Transverse colon (tissue), 4 donors: ENCODE measurements at regions not wholly inside any gene's neighbourhood (a gene's known extent, or its start where the extent isn't known, plus 50 kb on each side); places are given as distances from the start of the nearest gene placed in this dataset.

Source experiments
- DNase-seq: peaks from one replicate; pipeline ENCODE4 v3.0.0-alpha.2; 2019
- H3K27ac ChIP-seq, 4 donors: fragments of 200-600 bp; sonication (generic); 2 replicates each; pipeline ENCODE4 v1.5.1; 2016 to 2018; ENCODE audit warnings: inconsistent platforms in 4 of 4
- H3K27me3 ChIP-seq: fragments of 200-600 bp; sonication (generic); 2 replicates; pipeline ENCODE4 v1.5.1; 2017; ENCODE audit warnings: inconsistent platforms
- H3K36me3 ChIP-seq, 4 donors: fragments of 200-600 bp; sonication (generic); 2 replicates each; pipeline ENCODE4 v1.5.1; 2017 to 2019; ENCODE audit warnings: inconsistent platforms in 4 of 4
- H3K4me1 ChIP-seq, 4 donors: fragments of 200-600 bp; sonication (generic); 2 replicates each; pipeline ENCODE4 v1.5.1; 2017 to 2020; ENCODE audit warnings: inconsistent platforms in 4 of 4
- H3K4me3 ChIP-seq, 4 donors: fragments of 200-600 bp; sonication (generic); 1 replicate in 1 of 4; 2 replicates in 3 of 4; pipeline versions ENCODE4 v1.5.1 to v1.6.1; 2017 to 2019; ENCODE audit warnings: inconsistent platforms in 4 of 4
- H3K9me3 ChIP-seq, 2 donors: fragments of 200-600 bp; sonication (generic); 2 replicates each; pipeline ENCODE4 v1.5.1; 2017 to 2019; ENCODE audit warnings: inconsistent platforms in 2 of 2
- CTCF ChIP-seq, 5 experiments: fragments of 200-600 bp in 3 of 5; fragments of 450-650 bp in 2 of 5; sonication (generic) in 3 of 5; IDR thresholded peaks; 1 replicate in 2 of 5; 2 replicates in 3 of 5; pipeline ENCODE4 v1.5.1; 2016 to 2017; ENCODE audit warnings: antibody characterized with exemption in 5 of 5, inconsistent platforms in 3 of 5, mild to moderate bottlenecking in 2 of 5, moderate library complexity in 1 of 5
- EP300 ChIP-seq: sonication (generic); formaldehyde crosslinking; IDR thresholded peaks from one replicate; pipeline ENCODE4 v1.6.1; 2017; ENCODE audit warnings: antibody characterized with exemption, low read depth
- POLR2A ChIP-seq: fragments of 450-650 bp; IDR thresholded peaks from one replicate; pipeline ENCODE4 v1.6.1; 2016; ENCODE audit warnings: antibody characterized with exemption, mild to moderate bottlenecking, moderate library complexity
- POLR2AphosphoS5 ChIP-seq, 3 donors: sonication (generic); formaldehyde crosslinking; IDR thresholded peaks; one replicate each; pipeline ENCODE4 v1.6.1; 2016; ENCODE audit warnings: antibody characterized with exemption in 3 of 3
- WGBS, 2 donors: methylation state at CpG; one replicate each; pipeline ENCODE4 v1.1.5; 2018; ENCODE audit warnings: low coverage in 1 of 2; 5-methylcytosine and 5-hydroxymethylcytosine counted together
- in situ Hi-C, 4 donors: fragments of 200-750 bp; cut with MboI; loops; one replicate each; pipeline versions ENCODE4 v1.15.0 to v1.15.1; 2017; ENCODE audit warnings: low sequenced_read_pairs in 3 of 4, low pct_ligation_motif_present in 1 of 4, low pct_unique_long_range_greater_than_20kb in 1 of 4
- intact Hi-C: fragments of 100-400 bp; cut with DNase I; formaldehyde crosslinking; loops from one replicate; pipeline ENCODE4 v1.15.1; 2023; ENCODE audit warnings: low total_unique reads

- H3K4me1 ChIP-seq, result no peaks in the 10 kb centered on the region
- DNase-seq, result no peak
- H3K36me3 ChIP-seq, result no peaks in the 10 kb centered on the region
- WGBS, 2 donors, result 54 to 63% methylated on average over 2 to 3 of the region's 3 CpGs
- H3K27me3 ChIP-seq, result no peaks in the 10 kb centered on the region
- no peaks in the 10 kb centered on the region for H3K9me3 ChIP-seq
- in situ Hi-C loops (no loop called here), intact Hi-C loops (no loop called here)
- no peak overlapping the region for H3K27ac ChIP-seq
- no peak overlapping the region for H3K4me3 ChIP-seq
- TF ChIP-seq CTCF (IDR thresholded peaks at IDR 0.05) (no peak), POLR2AphosphoS5 (IDR thresholded peaks at IDR 0.05) (no peak), EP300 (no peak), POLR2A (no peak)
Measured at GRCh38 chr1:199758626-199759255, 268.8 kb upstream of the NR5A2 start.

- no peaks in the 10 kb centered on the region for H3K4me1 ChIP-seq
- WGBS, 2 donors, result 51 to 62% methylated on average over 2 to 3 of the region's 3 CpGs
- no peaks in the 10 kb centered on the region for H3K36me3 ChIP-seq
- no peak overlapping the region for H3K27ac ChIP-seq
- no peak for DNase-seq
- H3K4me3 ChIP-seq, result no peak overlapping the region
- no peaks in the 10 kb centered on the region for H3K9me3 ChIP-seq
- TF ChIP-seq POLR2A, result no peak
- TF ChIP-seq EP300, result no peak
- TF ChIP-seq CTCF (IDR thresholded peaks at IDR 0.05), result no peak
- no peak for TF ChIP-seq POLR2AphosphoS5 (IDR thresholded peaks at IDR 0.05)
- intact Hi-C loops (no loop called here), in situ Hi-C loops (no loop called here)
- H3K27me3 ChIP-seq, result no peaks in the 10 kb centered on the region
Measured at GRCh38 chr1:199759268-199759730, 268.2 kb upstream of the NR5A2 start.

- Histone ChIP-seq H3K27me3 (no peaks in the 10 kb centered on the region), H3K36me3 (no peaks in the 10 kb centered on the region), H3K4me1 (no peaks in the 10 kb centered on the region), H3K4me3 (no peak overlapping the region), H3K27ac (no peak overlapping the region), H3K9me3 (peaks cover 6 to 18% of the 10 kb centered on the region in 2 donors)
- no peak for DNase-seq
- TF ChIP-seq POLR2AphosphoS5 (IDR thresholded peaks at IDR 0.05) (no peak), POLR2A (no peak), CTCF (IDR thresholded peaks at IDR 0.05) (no peak), EP300 (no peak)
- 68 to 73% methylated on average over 5 of the region's 5 CpGs for WGBS, 2 donors
- in situ Hi-C loops, result no loop called here
- intact Hi-C loops, result no loop called here
Measured at GRCh38 chr1:199762572-199762971, 264.9 kb upstream of the NR5A2 start.

GRCh38 chr1:199766218-199766792, 261.2 kb upstream of the NR5A2 start:
- H3K4me3 ChIP-seq, result no peak overlapping the region
- no peak overlapping the region for H3K27ac ChIP-seq
- no peaks in the 10 kb centered on the region for H3K36me3 ChIP-seq
- peaks cover 6 to 18% of the 10 kb centered on the region in 2 donors for H3K9me3 ChIP-seq
- no peaks in the 10 kb centered on the region for H3K27me3 ChIP-seq
- H3K4me1 ChIP-seq, result no peaks in the 10 kb centered on the region
- intact Hi-C loops (no loop called here), in situ Hi-C loops (no loop called here)
- TF ChIP-seq CTCF (IDR thresholded peaks at IDR 0.05) (no peak), EP300 (no peak), POLR2A (no peak), POLR2AphosphoS5 (IDR thresholded peaks at IDR 0.05) (no peak)
- no peak for DNase-seq
